Thoracic aorta (tissue), 2 donors: ENCODE measurements at regions not wholly inside any gene's neighbourhood (a gene's known extent, or its start where the extent isn't known, plus 50 kb on each side); places are given as distances from the start of the nearest gene placed in this dataset.
"Not testable (repeated sequence)": the region's sequence is repeated elsewhere in the genome, so short reads cannot be mapped to it uniquely, and the experiment has no call there.

Source experiments
- ATAC-seq: fragments of 150-250 bp; one replicate; pipeline ENCODE4 v1.8.0; 2017; ENCODE audit warnings: low read depth; ENCODE audit not compliant: insufficient number of reproducible peaks, low FRiP score
- DNase-seq: peaks from one replicate; pipeline ENCODE4 v3.0.0-alpha.2; 2020; ENCODE audit warnings: low spot score
- H3K27ac ChIP-seq, 2 donors: fragments of 200-600 bp; sonication (generic); 1 replicate in 1 of 2; 2 replicates in 1 of 2; pipeline ENCODE4 v1.5.1; 2016; ENCODE audit warnings: mild to moderate bottlenecking in 2 of 2, moderate library complexity in 2 of 2
- H3K27me3 ChIP-seq: fragments of 200-600 bp; sonication (generic); replicated peaks from 2 replicates; pipeline ENCODE4 v1.6.0; 2016; ENCODE audit warnings: mild to moderate bottlenecking; ENCODE audit not compliant: insufficient read depth
- H3K36me3 ChIP-seq: fragments of 200-600 bp; sonication (generic); one replicate; pipeline ENCODE4 v1.5.1; 2016
- H3K4me1 ChIP-seq, 2 donors: fragments of 200-600 bp; sonication (generic); 1 replicate in 1 of 2; 2 replicates in 1 of 2; pipeline versions ENCODE4 v1.5.1 to v1.6.0; 2016; ENCODE audit warnings: low read depth in 2 of 2, mild to moderate bottlenecking in 1 of 2; ENCODE audit not compliant: control insufficient read depth in 1 of 2
- H3K4me3 ChIP-seq: fragments of 200-600 bp; sonication (generic); 2 replicates; pipeline ENCODE4 v1.5.1; 2016; ENCODE audit warnings: mild to moderate bottlenecking
- H3K9me3 ChIP-seq: fragments of 200-600 bp; sonication (generic); 2 replicates; pipeline ENCODE4 v1.5.1; 2016
- CTCF ChIP-seq: fragments of 200-600 bp; sonication (generic); IDR thresholded peaks from one replicate; pipeline ENCODE4 v1.5.1; 2019; ENCODE audit warnings: antibody characterized with exemption

GRCh38 chr3:171915275-171915674 is 72.1 kb downstream of the TMEM212 start:
- H3K27ac ChIP-seq, result no peak overlapping the region

GRCh38 chr3:171916888-171917287 is 73.7 kb downstream of the TMEM212 start:
- Histone ChIP-seq H3K4me3 (no peak overlapping the region), H3K36me3 (no peaks in the 10 kb centered on the region), H3K4me1 (no peaks in the 10 kb centered on the region), H3K9me3 (no peaks in the 10 kb centered on the region), H3K27me3 (no peaks in the 10 kb centered on the region), H3K27ac (no peak overlapping the region)
- DNase-seq, result no peak
- no peak for ATAC-seq
- no peak for TF ChIP-seq CTCF

More at GRCh38 chr3:171915275-171915674, 72.1 kb downstream of the TMEM212 start:
- Histone ChIP-seq H3K9me3 (no peaks in the 10 kb centered on the region), H3K4me1 (no peaks in the 10 kb centered on the region), H3K27me3 (no peaks in the 10 kb centered on the region), H3K36me3 (no peaks in the 10 kb centered on the region), H3K4me3 (no peak overlapping the region)
- ATAC-seq (no peak), DNase-seq (no peak)
- TF ChIP-seq CTCF, result no peak

- H3K27ac ChIP-seq, H3K4me3 ChIP-seq, H3K36me3 ChIP-seq, H3K27me3 ChIP-seq, H3K9me3 ChIP-seq, ATAC-seq, H3K4me1 ChIP-seq, DNase-seq: not testable (repeated sequence)
Measured at GRCh38 chr3:171922629-171923028, 79.5 kb downstream of the TMEM212 start.

GRCh38 chr3:171923668-171924067 is 80.5 kb downstream of the TMEM212 start:
- not testable (repeated sequence) for H3K27ac ChIP-seq, H3K4me3 ChIP-seq, DNase-seq, H3K27me3 ChIP-seq, H3K9me3 ChIP-seq, H3K36me3 ChIP-seq, H3K4me1 ChIP-seq, ATAC-seq

GRCh38 chr3:171924864-171925263 is 81.7 kb downstream of the TMEM212 start:
- not testable (repeated sequence) for H3K36me3 ChIP-seq, DNase-seq, ATAC-seq, H3K27ac ChIP-seq, H3K4me3 ChIP-seq, H3K9me3 ChIP-seq, H3K27me3 ChIP-seq, H3K4me1 ChIP-seq

GRCh38 chr3:171932153-171932611 is 89.0 kb downstream of the TMEM212 start:
- no peaks in the 10 kb centered on the region for H3K4me1 ChIP-seq
- no peak for TF ChIP-seq CTCF
- no peak for DNase-seq
- no peak for ATAC-seq
- no peaks in the 10 kb centered on the region for H3K27me3 ChIP-seq
- no peak overlapping the region for H3K4me3 ChIP-seq
- H3K27ac ChIP-seq, result no peak overlapping the region
- no peaks in the 10 kb centered on the region for H3K9me3 ChIP-seq
- H3K36me3 ChIP-seq, result no peaks in the 10 kb centered on the region

GRCh38 chr3:171933441-171933840 is 90.3 kb downstream of the TMEM212 start:
- no peak overlapping the region for H3K27ac ChIP-seq
- DNase-seq (no peak), ATAC-seq (no peak)
- H3K9me3 ChIP-seq, result no peaks in the 10 kb centered on the region
- no peaks in the 10 kb centered on the region for H3K27me3 ChIP-seq
- no peak overlapping the region for H3K4me3 ChIP-seq
- TF ChIP-seq CTCF, result no peak
- no peaks in the 10 kb centered on the region for H3K36me3 ChIP-seq
- no peaks in the 10 kb centered on the region for H3K4me1 ChIP-seq
